Hepatocyte (in vitro differentiated cells): ENCODE measurements at regions not wholly inside any gene's neighbourhood (a gene's known extent, or its start where the extent isn't known, plus 50 kb on each side); places are given as distances from the start of the nearest gene placed in this dataset.

Source experiments
- DNase-seq: peaks from one replicate; pipeline ENCODE4 v3.0.0-alpha.2; 2016; ENCODE audit warnings: low spot score
- H2AFZ ChIP-seq: fragments of 200-600 bp; sonication (generic); 2 replicates; pipeline ENCODE4 v1.6.0; 2016; ENCODE audit warnings: antibody characterized with exemption, mild to moderate bottlenecking
- H3K27ac ChIP-seq: fragments of 200-600 bp; sonication (generic); 2 replicates; pipeline ENCODE4 v1.5.1; 2016; ENCODE audit warnings: mild to moderate bottlenecking
- H3K27me3 ChIP-seq: fragments of 200-600 bp; sonication (generic); 2 replicates; pipeline ENCODE4 v1.6.1; 2016
- H3K36me3 ChIP-seq: fragments of 200-600 bp; sonication (generic); replicated peaks from 2 replicates; pipeline ENCODE4 v1.5.1; 2016; ENCODE audit warnings: low read depth; ENCODE audit not compliant: insufficient read depth
- H3K4me1 ChIP-seq: fragments of 200-600 bp; sonication (generic); 2 replicates; pipeline ENCODE4 v1.5.1; 2016; ENCODE audit warnings: mild to moderate bottlenecking, moderate library complexity; ENCODE audit not compliant: insufficient read depth
- H3K4me2 ChIP-seq: fragments of 200-600 bp; sonication (generic); 2 replicates; pipeline ENCODE4 v1.6.0; 2016
- H3K4me3 ChIP-seq: fragments of 200-600 bp; sonication (generic); 2 replicates; pipeline ENCODE4 v1.5.1; 2016; ENCODE audit warnings: mild to moderate bottlenecking
- H3K79me2 ChIP-seq: fragments of 200-600 bp; sonication (generic); 2 replicates; pipeline ENCODE4 v1.6.0; 2017; ENCODE audit warnings: mild to moderate bottlenecking
- H3K9me2 ChIP-seq: fragments of 200-600 bp; sonication (generic); replicated peaks from 2 replicates; pipeline ENCODE4 v1.6.0; 2017; ENCODE audit warnings: mild to moderate bottlenecking; ENCODE audit not compliant: insufficient read depth
- H3K9me3 ChIP-seq: fragments of 200-600 bp; sonication (generic); 2 replicates; pipeline ENCODE4 v1.5.1; 2016; ENCODE audit warnings: low read depth, mild to moderate bottlenecking
- H4K20me1 ChIP-seq: fragments of 200-600 bp; sonication (generic); 2 replicates; pipeline ENCODE4 v1.6.0; 2016; ENCODE audit warnings: mild to moderate bottlenecking; ENCODE audit not compliant: insufficient read depth, poor library complexity, severe bottlenecking
- EZH2 ChIP-seq: fragments of 200-600 bp; sonication (generic); IDR thresholded peaks from 2 replicates; pipeline ENCODE4 v1.6.1; 2016; ENCODE audit warnings: antibody characterized with exemption, mild to moderate bottlenecking, borderline replicate concordance
- EZH2phosphoT487 ChIP-seq: fragments of 200-600 bp; sonication (generic); IDR thresholded peaks from one replicate; pipeline ENCODE4 v1.6.1; 2018; ENCODE audit warnings: antibody characterized with exemption, mild to moderate bottlenecking, low read depth, moderate library complexity; ENCODE audit not compliant: unreplicated experiment, severe bottlenecking
- WGBS: methylation state at CpG from one replicate; pipeline ENCODE4 v1.1.6; 2016; ENCODE audit warnings: low lambda C conversion rate; ENCODE audit errors: missing lambda C conversion rate; 5-methylcytosine and 5-hydroxymethylcytosine counted together
- TF ChIP-seq, protein P1 (sequence below): fragments of 200-600 bp; sonication (generic); IDR thresholded peaks from 2 replicates; pipeline ENCODE4 v1.5.1; 2016; ENCODE audit warnings: antibody characterized with exemption, mild to moderate bottlenecking; ENCODE audit not compliant: poor library complexity

DNA sequence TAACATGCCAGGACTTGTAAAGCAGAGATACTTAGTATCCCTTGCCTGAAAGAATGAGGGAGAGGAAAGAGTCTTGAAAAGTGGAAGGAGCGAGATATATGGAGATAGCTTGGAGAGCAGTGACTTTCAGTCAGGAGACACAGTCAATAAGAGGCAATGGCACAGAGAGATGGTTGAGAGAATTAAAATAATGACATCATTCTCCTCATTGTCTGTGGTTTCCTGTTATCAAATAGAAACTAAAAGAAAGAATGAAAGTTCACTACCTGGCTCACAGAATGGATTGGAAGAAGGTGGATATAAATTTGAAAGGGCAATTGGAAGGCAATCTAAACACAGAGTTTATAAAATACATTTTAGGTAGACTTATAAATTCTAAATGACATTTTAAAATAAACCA, 760.2 kb upstream of the AADAT start:
- H3K9me3 ChIP-seq, result no peaks in the 10 kb centered on the region
- H3K27me3 ChIP-seq, result no peaks in the 10 kb centered on the region
- H3K36me3 ChIP-seq, result no peaks in the 10 kb centered on the region
- H4K20me1 ChIP-seq, result no peaks in the 10 kb centered on the region
- TF ChIP-seq EZH2phosphoT487, result no peak
- TF ChIP-seq EZH2, result no peak
- TF ChIP-seq, protein P1, sequence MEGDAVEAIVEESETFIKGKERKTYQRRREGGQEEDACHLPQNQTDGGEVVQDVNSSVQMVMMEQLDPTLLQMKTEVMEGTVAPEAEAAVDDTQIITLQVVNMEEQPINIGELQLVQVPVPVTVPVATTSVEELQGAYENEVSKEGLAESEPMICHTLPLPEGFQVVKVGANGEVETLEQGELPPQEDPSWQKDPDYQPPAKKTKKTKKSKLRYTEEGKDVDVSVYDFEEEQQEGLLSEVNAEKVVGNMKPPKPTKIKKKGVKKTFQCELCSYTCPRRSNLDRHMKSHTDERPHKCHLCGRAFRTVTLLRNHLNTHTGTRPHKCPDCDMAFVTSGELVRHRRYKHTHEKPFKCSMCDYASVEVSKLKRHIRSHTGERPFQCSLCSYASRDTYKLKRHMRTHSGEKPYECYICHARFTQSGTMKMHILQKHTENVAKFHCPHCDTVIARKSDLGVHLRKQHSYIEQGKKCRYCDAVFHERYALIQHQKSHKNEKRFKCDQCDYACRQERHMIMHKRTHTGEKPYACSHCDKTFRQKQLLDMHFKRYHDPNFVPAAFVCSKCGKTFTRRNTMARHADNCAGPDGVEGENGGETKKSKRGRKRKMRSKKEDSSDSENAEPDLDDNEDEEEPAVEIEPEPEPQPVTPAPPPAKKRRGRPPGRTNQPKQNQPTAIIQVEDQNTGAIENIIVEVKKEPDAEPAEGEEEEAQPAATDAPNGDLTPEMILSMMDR, result no peak
- no peak overlapping the region for H3K4me2 ChIP-seq
- no peaks in the 10 kb centered on the region for H3K4me1 ChIP-seq
- no peak overlapping the region for H3K4me3 ChIP-seq
- no peaks in the 10 kb centered on the region for H3K79me2 ChIP-seq
- no peaks in the 10 kb centered on the region for H3K9me2 ChIP-seq
- no peak overlapping the region for H2AFZ ChIP-seq
- WGBS, result 97% methylated on average over 1 of the region's 1 CpG
- DNase-seq, result no peak
- no peak overlapping the region for H3K27ac ChIP-seq

DNA sequence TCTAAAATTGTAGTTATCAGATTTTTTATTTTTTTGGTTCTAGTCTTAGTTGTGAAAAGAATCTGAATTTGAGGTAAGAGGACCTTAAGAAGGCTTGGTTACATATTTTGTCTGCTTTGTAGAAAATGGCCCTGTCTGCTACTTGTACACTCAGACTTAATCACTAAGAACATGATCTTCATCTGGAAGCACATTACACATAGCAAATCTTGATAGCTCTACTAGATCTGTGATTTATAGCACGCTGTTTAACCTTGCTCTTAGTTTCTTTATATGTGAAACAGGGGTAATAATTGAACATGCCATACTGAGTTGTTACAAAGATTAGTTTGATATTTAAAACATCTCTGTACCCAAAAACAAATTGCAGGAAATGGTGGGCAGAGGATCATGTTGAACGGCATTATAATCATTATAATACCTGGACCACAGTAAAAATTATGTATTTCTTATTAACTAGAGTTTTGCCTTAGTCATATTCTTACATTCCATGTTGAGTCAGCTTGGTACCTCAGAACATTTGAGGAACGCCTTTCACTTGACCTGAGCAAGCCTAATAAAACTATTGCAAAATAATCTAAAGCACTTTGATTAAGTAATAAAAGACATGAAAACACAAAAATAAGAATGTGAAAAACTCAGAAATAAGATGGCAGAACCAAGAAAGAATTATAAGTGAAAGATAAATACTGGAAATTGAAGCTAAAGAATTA, 738.0 kb upstream of the AADAT start:
- H3K4me2 ChIP-seq, result no peak overlapping the region
- TF ChIP-seq EZH2phosphoT487, result no peak
- no peak for TF ChIP-seq EZH2
- TF ChIP-seq, protein P1, result no peak

GRCh38 chr4:170818786-170819185, 729.0 kb upstream of the AADAT start:
- no peaks in the 10 kb centered on the region for H3K9me3 ChIP-seq
- 86% methylated on average over 2 of the region's 2 CpGs for WGBS
- no peaks in the 10 kb centered on the region for H3K36me3 ChIP-seq
- H3K9me2 ChIP-seq, result no peaks in the 10 kb centered on the region
- H3K4me2 ChIP-seq, result no peak overlapping the region
- H4K20me1 ChIP-seq, result no peaks in the 10 kb centered on the region
- H3K27me3 ChIP-seq, result no peaks in the 10 kb centered on the region
- H3K4me1 ChIP-seq, result no peaks in the 10 kb centered on the region
- TF ChIP-seq, protein P1, result no peak
- TF ChIP-seq EZH2phosphoT487 (no peak), EZH2 (no peak)
- no peak overlapping the region for H2AFZ ChIP-seq
- no peak for DNase-seq
- no peaks in the 10 kb centered on the region for H3K79me2 ChIP-seq
- no peak overlapping the region for H3K27ac ChIP-seq
- H3K4me3 ChIP-seq, result no peak overlapping the region

More for the DNA sequence above, 738.0 kb upstream of the AADAT start:
- H3K4me3 ChIP-seq, result no peak overlapping the region
- no peaks in the 10 kb centered on the region for H3K36me3 ChIP-seq
- H3K9me2 ChIP-seq, result no peaks in the 10 kb centered on the region
- H3K79me2 ChIP-seq, result no peaks in the 10 kb centered on the region
- no peaks in the 10 kb centered on the region for H3K27me3 ChIP-seq
- no peaks in the 10 kb centered on the region for H4K20me1 ChIP-seq
- no peak overlapping the region for H3K27ac ChIP-seq
- no peaks in the 10 kb centered on the region for H3K4me1 ChIP-seq
- DNase-seq, result no peak
- H3K9me3 ChIP-seq, result no peaks in the 10 kb centered on the region
- H2AFZ ChIP-seq, result no peak overlapping the region
- WGBS, result 69% methylated on average over 3 of the region's 3 CpGs

GRCh38 chr4:170805352-170805751, 715.6 kb upstream of the AADAT start:
- WGBS, result 80% methylated on average over 7 of the region's 7 CpGs
- Histone ChIP-seq H3K4me3 (no peak overlapping the region), H3K4me1 (no peaks in the 10 kb centered on the region), H3K4me2 (no peak overlapping the region), H3K36me3 (no peaks in the 10 kb centered on the region), H2AFZ (no peak overlapping the region), H3K27me3 (no peaks in the 10 kb centered on the region), H3K9me2 (no peaks in the 10 kb centered on the region), H3K79me2 (no peaks in the 10 kb centered on the region), H3K27ac (no peak overlapping the region), H3K9me3 (no peaks in the 10 kb centered on the region), H4K20me1 (no peaks in the 10 kb centered on the region)
- no peak for TF ChIP-seq EZH2phosphoT487
- TF ChIP-seq, protein P1, result no peak
- TF ChIP-seq EZH2, result no peak
- DNase-seq, result no peak
